Panc1 (cell line): ENCODE measurements at regions not wholly inside any gene's neighbourhood (a gene's known extent, or its start where the extent isn't known, plus 50 kb on each side); places are given as distances from the start of the nearest gene placed in this dataset.

ENCODE experiments used
- ATAC-seq: fragments of 200-7000 bp; cut with Tn5 transposase; 2 replicates; pipeline ENCODE4 v1.9.1; 2020; ENCODE audit warnings: mild to moderate bottlenecking, moderate library complexity
- BruUV-seq: library from RNA; stranded (reverse); fragments of 400-500 nt; replicated peaks from 2 replicates; lab custom pipeline; 2021; lab: Mats Ljungman, UMichigan
- CTCF ChIA-PET: fragments of 300-600 bp; sonication (Branson Sonifier 250); formaldehyde crosslinking; loops from one replicate; lab custom pipeline; 2022; ENCODE audit warnings: antibody characterized with exemption; lab: Charles Lee
- POLR2A ChIA-PET: fragments of 300-600 bp; sonication (Branson Sonifier 250); formaldehyde crosslinking; loops from one replicate; lab custom pipeline; 2022; ENCODE audit warnings: antibody characterized with exemption; lab: Charles Lee
- DNase-seq: peaks from one replicate; pipeline ENCODE4 v3.0.0-alpha.2; 2010; ENCODE audit warnings: low read depth, low spot score
- H3K27ac ChIP-seq: 2 replicates; pipeline ENCODE4 v1.5.1; 2011; ENCODE audit warnings: mild to moderate bottlenecking, low read length, inconsistent platforms
- H3K27me3 ChIP-seq: fragments of 200-500 bp; sonication (Bioruptor generic); 2 replicates; pipeline ENCODE4 v1.6.0; 2014; ENCODE audit warnings: low read length, inconsistent platforms; ENCODE audit not compliant: control insufficient read depth, insufficient read depth
- H3K36me3 ChIP-seq: fragments of 200-500 bp; sonication (Bioruptor generic); 2 replicates; pipeline ENCODE4 v1.5.1; 2014; ENCODE audit warnings: inconsistent platforms, mild to moderate bottlenecking, low read length, moderate library complexity; ENCODE audit not compliant: control insufficient read depth, insufficient read depth
- H3K4me1 ChIP-seq: 2 replicates; pipeline ENCODE4 v1.5.1; 2011; ENCODE audit warnings: inconsistent platforms, mild to moderate bottlenecking, low read length, moderate library complexity; ENCODE audit not compliant: control insufficient read depth, insufficient read depth
- H3K4me3 ChIP-seq, 2 experiments: 2 replicates each; pipeline ENCODE4 v1.5.1; 2011 to 2012; ENCODE audit warnings: low read depth in 2 of 2, low read length in 2 of 2, mild to moderate bottlenecking in 2 of 2, inconsistent platforms in 1 of 2, moderate library complexity in 1 of 2
- H3K9me3 ChIP-seq: fragments of 200-500 bp; sonication (Bioruptor generic); 2 replicates; pipeline ENCODE4 v1.5.1; 2014; ENCODE audit warnings: low read depth, mild to moderate bottlenecking, inconsistent platforms, low read length, moderate library complexity; ENCODE audit not compliant: control insufficient read depth, insufficient read depth
- CTCF ChIP-seq: fragments of 450-650 bp; IDR thresholded peaks from 2 replicates; pipeline ENCODE4 v1.5.1; 2017; ENCODE audit warnings: mild to moderate bottlenecking
- POLR2AphosphoS5 ChIP-seq: IDR thresholded peaks from 2 replicates; pipeline ENCODE4 v1.6.1; 2012; ENCODE audit warnings: mild to moderate bottlenecking, low read depth, low read length, moderate library complexity
- REST ChIP-seq, 2 experiments: IDR thresholded peaks; 2 replicates each; pipeline ENCODE4 v1.6.1; 2011 to 2012; ENCODE audit warnings: low read depth in 2 of 2, control low read depth in 1 of 2, low read length in 1 of 2, mild to moderate bottlenecking in 1 of 2, moderate library complexity in 1 of 2; ENCODE audit not compliant: insufficient read depth in 1 of 2
- SIN3A ChIP-seq: IDR thresholded peaks from 2 replicates; pipeline ENCODE4 v1.6.1; 2012; ENCODE audit warnings: low read depth, mild to moderate bottlenecking, low read length, moderate library complexity, borderline replicate concordance; ENCODE audit not compliant: insufficient read depth
- TCF7L2 ChIP-seq: IDR thresholded peaks from 2 replicates; pipeline ENCODE4 v1.6.1; 2011; ENCODE audit warnings: mild to moderate bottlenecking, low read depth, low read length, inconsistent platforms
- in situ Hi-C: cut with HindIII; loops from 2 replicates; pipeline ENCODE4 v1.10.0; 2016; ENCODE audit warnings: low sequenced_read_pairs, low pct_unique_long_range_greater_than_20kb
- intact Hi-C: fragments of 100-400 bp; cut with micrococcal nuclease; formaldehyde crosslinking; loops from one replicate; pipeline ENCODE4 v1.10.0; 2022; ENCODE audit not compliant: unreplicated experiment

- Histone ChIP-seq H3K4me3 (no peak overlapping the region), H3K27me3 (peaks cover 3% of the 10 kb centered on the region), H3K9me3 (no peaks in the 10 kb centered on the region), H3K27ac (no peak overlapping the region), H3K4me1 (no peaks in the 10 kb centered on the region), H3K36me3 (no peaks in the 10 kb centered on the region)
- no peak for TF ChIP-seq TCF7L2
- TF ChIP-seq CTCF: no peak
- TF ChIP-seq SIN3A: no peak
- TF ChIP-seq REST (IDR thresholded peaks at IDR 0.05; ENCODE audit: insufficient read depth in 1 of 2, low read depth in 2 of 2, low read length in 1 of 2): no peak
- in situ Hi-C loops (no loop called here), intact Hi-C loops (loop anchor here (10.0 kb wide), 1 partner anchor 166 kb away; no protein-coding TSS in a partner anchor)
- BruUV-seq: no TSS peak
- ChIA-PET POLR2A (no interaction called here), CTCF (no interaction called here)
- ATAC-seq (no peak), DNase-seq (no peak)
These were observed 77.4 kb downstream of the CTAGE1 start for GRCh38 chr18:22340331-22340730.

- in situ Hi-C loops: no loop called here
- CTCF ChIA-PET: no interaction called here
- ATAC-seq: no peak
- no peak for DNase-seq
- TF ChIP-seq CTCF: no peak
- no peak for TF ChIP-seq TCF7L2
- TF ChIP-seq SIN3A: no peak
- TF ChIP-seq REST (IDR thresholded peaks at IDR 0.05; ENCODE audit: insufficient read depth in 1 of 2, low read depth in 2 of 2, low read length in 1 of 2): no peak
- TF ChIP-seq POLR2AphosphoS5: no peak
- intact Hi-C loops: loop anchor here (10.0 kb wide), 1 partner anchor 165 kb away; no protein-coding TSS in a partner anchor
- Histone ChIP-seq H3K4me3 (no peak overlapping the region), H3K4me1 (no peaks in the 10 kb centered on the region), H3K27me3 (peaks cover 3% of the 10 kb centered on the region), H3K36me3 (no peaks in the 10 kb centered on the region), H3K9me3 (no peaks in the 10 kb centered on the region), H3K27ac (no peak overlapping the region)
- POLR2A ChIA-PET: no interaction called here
- BruUV-seq: no TSS peak
These were observed 77.8 kb downstream of the CTAGE1 start for GRCh38 chr18:22339913-22340312.
